ENCODE measurements at regions not wholly inside any gene's neighbourhood (a gene's known extent, or its start where the extent isn't known, plus 50 kb on each side); places are given as distances from the start of the nearest gene placed in this dataset.
"Not testable (repeated sequence)": the region's sequence is repeated elsewhere in the genome, so short reads cannot be mapped to it uniquely, and the experiment has no call there.

DNA sequence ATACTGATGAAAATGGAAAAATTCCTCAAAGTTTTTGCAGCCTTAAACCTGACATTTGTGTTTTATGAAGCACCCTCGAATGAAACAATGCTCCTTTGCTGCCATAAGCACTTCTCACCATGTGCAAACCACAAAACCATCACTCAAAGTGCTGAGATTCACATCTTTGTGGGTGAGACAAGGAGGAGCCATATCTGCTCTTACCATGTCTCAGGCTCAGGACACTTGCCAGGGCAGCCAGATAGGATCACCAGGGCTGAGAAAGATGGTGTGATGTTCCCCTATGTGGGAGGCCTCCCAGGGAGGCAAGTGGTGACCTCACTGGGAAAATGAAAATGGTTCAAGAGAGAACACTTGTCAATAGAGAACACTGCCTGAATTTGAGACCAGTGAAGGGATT lies 120.4 kb downstream of the CCDC34 start:
- peak; percentile 28 for DNase-seq (ENCODE audit: low read depth)

DNA sequence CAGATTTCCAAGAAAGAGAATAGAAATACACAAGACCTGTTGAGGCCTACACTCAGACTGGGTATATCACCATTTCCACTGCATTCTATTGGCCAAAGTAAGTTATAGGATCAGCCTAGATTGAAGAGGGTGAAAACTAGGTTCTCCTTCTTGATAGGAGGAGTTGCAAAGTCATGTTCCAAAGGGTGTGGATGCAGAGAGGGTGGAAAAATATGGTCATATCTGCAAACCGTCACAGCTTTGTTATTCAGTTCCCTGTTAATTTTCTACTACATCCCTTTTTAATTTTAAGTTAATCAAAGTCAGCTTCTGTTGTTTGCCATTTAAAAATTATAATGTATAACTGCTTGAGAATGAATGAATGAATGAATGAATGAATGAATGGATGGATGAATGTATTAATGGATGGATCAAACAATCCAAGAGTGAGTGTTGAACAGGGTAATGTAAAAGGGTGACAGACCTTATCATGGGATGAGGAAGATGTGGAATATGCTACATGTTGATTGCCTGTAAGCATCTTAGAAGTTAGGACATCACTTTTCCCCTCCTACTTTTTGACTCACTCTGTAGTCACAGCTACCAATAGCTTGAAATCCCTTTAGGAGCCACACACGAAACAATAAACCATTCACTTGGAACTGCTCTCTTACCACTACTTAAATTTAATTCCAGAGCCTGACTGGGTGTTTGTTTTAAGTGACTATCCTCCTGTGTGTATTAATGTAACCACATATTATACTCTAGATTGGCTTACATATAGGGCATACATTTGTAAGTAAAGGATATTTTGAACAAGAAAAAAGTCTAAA lies 121.5 kb downstream of the CCDC34 start:
- DNase-seq (ENCODE audit: low read depth) = peak; percentile 69

DNA sequence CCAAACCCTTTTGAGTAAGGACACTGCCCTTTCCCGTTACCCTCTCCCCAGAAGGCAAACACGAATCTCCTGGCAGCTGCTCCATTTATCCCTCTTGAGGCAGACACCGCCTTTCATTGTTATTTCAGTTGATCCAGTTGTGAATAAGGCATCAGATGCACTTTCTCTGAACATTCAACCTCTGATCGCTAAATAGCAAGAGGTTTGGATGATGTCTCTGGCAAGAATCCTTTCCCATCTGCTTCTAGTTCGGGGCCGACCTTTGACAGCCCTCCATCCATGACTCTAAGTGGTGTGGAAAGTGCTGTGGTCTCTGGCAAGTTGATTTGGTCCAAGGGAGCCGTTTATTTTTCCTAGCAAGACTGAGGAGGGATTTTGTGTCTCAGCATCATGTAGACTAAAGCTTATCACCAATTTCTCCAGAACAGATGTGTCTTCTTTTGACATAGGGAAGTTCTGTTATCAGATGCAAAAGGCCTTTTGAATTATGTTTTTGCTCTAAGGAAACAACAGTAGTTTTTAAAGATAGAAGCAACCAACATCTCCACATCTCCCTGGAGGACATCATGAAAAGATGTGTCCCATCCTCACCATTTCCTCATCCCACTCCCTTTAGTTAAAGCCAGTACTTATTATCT lies 123.6 kb downstream of the CCDC34 start:
- DNase-seq (ENCODE audit: low read depth) = no peak

DNA sequence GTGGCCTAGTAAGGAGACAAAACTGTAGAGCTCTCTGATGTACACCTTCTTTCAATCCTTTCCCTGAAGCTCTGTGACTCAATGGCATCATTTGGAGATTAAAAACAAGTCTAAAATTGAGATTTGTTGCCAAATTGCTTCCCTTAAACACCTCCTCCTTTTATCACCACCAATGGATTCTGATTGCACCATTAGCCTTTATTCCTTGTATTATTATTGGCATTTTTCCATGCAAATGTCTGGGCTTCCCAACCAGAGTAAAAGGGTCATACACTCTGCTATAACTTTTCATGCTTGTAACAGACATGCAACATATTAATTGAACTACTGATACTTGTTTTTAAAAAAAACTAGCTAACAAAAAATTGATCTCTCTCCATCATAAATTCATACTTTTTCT lies 124.2 kb downstream of the CCDC34 start:
- DNase-seq (ENCODE audit: low read depth) = no peak

DNA sequence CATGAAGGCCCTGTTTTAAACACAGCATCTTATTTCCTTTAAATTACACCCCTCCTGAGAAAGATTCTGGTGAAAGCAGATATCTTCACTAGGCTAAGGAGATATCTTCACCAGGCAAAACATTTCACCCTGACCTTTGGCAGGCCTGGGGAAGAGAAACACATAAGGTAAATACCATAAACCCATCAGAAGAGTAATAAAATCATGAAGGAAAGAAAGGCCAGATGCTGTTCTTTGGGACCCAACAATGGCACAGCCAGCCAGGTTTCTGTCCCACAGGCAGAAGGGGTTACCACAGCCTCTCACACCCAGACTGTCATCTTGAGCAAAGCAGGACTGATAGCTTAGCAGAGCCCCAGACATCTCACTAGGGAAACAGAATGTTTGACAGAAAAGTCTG lies 125.4 kb downstream of the CCDC34 start:
- no peak for DNase-seq (ENCODE audit: low read depth)

DNA sequence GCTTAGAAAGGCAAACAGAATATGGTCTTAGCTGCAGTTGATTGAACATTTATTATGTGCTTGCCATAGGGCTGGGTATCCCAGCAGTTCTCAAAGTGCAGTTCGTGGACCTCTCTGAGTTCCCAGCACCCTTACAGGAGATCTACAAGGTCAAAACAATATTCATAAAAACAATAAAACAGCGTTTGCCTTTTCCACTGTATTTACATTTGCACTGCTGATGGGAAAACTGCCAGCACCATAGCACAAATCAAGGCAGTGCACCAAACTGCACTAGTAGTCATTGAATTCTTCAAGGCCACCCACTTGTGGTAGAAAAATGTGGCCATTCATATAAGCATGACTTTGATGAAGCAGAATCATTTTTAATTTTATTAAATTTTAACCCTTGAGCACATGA lies 128.1 kb downstream of the CCDC34 start:
- no peak for DNase-seq (ENCODE audit: low read depth)

DNA sequence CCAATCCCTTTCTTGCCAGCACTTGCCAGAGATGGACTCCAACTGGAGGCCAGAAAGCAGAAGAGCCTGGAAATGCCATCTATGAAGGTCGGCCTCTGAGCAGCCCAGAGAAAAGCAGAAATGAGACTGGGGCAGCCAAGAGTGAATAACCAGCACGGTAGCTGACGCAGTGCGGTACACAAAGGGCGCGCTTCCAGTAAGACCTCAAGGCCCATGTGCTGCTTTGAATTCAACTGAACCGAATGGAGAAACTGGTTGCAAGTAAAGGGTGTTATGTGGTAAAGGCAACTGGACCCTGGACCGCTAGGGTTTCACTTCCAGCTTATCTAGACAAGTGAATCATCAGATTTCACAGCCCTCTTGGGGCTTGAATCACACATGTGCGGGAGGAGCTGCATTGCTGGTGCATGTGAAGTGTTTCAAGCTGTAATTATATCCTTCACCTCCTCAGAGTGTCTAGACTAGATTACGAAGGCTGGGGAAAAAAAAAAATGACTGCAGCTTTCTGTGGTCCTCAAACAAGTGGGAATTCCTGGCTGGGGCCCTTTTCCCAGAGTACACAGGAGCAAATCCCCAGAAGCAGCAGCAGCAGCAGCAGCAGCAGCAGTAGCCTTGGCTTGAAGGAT lies 128.9 kb downstream of the CCDC34 start:
- peak; percentile 97 for DNase-seq (ENCODE audit: low read depth)

DNA sequence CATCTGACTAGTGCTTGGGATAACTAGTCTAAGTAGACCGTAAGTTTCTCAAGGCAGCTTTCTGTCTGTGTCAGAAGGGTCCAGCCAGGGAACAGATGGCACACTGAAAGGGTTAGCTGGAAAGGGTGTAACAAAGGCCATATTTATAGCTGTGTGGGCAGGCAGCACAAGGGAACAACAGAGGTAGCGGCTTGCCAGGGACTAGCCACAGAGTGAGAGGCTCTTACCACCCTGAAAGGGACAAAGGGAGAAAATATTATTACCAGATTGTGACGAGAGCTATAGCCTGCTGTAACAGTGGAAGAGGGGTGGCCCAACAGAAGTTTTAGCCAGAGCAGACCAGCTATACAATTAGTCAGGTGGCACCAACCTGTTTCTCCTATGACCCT lies 129.4 kb downstream of the CCDC34 start:
- no peak for DNase-seq (ENCODE audit: low read depth)

DNA sequence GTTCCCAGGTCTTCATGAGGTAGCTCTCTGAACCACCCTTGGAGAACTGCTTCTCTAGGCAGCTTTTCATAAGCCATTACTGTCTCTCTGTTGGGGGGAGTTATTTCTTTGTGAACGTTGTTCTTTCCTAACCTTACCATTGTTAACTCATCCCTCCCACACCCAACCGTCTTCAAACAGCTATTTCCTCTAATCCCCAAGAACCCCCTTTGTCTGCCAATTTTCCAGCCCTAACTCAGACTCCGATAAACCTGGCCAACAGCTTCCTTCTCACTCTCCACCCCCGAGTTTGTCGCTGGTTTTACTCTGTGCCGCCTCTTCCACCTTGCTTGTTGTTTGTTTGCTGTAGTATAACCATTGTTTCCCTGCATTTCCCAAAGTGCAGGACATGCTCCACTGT lies 131.5 kb downstream of the CCDC34 start:
- no peak for DNase-seq (ENCODE audit: low read depth)

DNA sequence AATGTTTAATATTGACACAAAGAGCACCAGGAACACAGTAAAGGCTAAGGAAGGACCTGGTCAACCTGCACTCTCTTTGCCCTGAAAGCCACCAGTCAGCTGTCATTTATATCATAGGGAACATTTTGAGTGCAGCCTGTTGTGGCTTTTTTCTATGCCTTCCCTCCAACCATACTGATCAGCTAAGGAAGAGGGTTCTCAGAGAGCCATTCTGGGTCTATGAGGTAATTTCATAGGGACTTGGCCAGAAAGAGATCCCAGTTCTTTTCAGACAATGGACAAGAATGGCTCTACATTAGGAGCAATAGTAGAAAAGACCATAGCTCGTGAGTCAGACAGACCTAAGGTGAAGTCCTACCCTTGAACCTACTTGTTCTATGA lies 132.8 kb downstream of the CCDC34 start:
- no peak for DNase-seq (ENCODE audit: low read depth)

DNA sequence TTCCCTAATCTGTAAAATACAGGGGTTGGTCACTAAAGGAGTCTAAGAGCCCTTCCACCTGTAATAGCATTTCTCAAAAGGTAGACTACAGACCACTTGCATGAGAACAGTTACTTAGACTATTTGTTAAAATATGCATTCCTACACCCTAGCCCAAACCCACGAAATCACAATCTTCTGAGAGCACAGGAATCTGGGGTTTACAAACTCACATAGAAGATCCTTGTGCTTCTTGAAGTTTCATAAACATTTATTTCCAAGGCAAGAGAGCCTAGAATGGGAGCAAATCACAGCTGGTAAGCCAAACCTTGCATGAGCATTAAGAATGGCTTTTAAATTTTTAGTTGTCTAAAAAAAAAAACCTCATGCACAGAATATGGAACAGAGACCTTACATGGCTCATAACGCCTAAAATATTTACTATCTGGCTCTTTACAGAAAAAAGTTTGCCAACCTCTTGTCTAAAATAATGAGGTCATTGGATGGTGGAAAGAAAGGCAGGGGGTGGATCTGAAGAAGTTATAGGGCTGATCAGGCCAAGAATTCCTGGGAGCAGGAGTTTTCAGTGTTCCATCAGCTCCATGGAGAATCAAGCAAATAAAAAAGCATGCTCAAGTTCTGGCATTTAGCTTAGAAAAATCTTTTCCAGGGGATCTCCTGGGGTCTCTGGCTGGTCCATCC lies 133.4 kb downstream of the CCDC34 start:
- DNase-seq (ENCODE audit: low read depth) = no peak

DNA sequence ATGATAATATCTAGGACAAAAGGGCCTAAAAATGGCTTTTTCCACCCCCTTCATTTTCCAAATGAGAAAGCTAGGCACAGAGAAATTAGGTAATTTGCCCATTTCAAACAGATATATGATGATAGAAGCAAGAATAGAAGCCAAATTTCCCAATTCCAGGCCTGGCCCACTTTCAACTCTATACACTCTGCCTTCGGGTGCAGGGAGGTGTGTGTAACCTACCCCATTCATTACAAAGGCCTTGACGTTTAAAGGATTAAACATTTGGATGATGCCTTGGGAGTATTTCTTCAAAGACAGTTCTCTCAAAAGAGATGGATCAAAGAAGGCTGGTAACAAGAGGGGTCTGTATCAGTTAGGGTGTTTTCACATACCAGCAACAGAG lies 134.1 kb downstream of the CCDC34 start:
- DNase-seq (ENCODE audit: low read depth) = no peak

DNA sequence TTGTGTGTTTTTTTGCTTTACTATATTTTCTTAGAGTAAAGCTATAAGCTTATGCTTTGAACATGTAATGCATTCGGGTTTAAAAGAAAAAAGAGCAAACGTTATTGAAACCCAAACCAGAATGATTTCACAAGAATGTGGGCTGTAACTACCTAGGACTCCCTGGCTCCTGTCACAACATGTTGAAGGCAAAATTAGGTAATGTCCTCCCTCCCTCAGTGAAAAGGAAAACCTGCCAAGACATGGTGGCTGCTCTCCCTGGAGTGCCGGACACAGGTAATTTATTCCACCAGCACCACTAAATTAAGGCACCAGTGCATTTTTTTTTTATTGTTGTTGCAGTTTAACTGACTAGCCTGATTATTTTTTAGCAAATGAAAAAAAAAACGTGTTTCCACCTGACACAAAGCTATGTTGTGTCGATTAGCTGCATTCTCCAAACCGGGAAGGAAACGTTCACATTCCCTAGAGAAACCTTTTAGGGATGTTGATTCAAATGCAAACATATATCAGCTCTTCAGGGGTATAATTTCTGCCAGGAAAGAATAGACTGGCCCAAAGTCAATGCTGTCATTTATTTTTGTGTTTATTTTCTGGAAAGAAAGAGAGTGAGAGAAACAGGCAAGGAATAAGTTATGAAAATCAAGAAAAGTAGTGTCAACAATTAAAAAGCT lies 134.6 kb downstream of the CCDC34 start:
- no peak for DNase-seq (ENCODE audit: low read depth)

DNA sequence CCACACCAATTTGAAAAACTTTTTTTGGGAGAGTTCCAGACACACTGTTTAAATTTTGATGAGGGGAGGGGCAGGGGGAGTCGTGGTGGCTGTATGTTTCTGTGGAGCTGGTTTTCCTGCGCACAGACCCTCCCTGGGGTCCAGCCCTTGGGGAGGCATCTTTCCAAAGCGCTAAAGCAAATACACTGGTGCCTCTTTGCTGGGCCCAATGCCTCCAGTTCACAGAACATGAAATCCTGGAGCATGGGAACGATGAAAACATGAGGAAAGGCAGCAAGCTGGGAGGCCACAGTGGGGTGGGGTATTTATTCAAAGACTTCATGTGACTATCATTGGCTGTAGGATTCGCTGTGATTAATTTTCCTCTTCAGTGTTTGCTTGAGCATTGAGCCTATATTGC lies 135.3 kb downstream of the CCDC34 start:
- DNase-seq (ENCODE audit: low read depth) = no peak

DNA sequence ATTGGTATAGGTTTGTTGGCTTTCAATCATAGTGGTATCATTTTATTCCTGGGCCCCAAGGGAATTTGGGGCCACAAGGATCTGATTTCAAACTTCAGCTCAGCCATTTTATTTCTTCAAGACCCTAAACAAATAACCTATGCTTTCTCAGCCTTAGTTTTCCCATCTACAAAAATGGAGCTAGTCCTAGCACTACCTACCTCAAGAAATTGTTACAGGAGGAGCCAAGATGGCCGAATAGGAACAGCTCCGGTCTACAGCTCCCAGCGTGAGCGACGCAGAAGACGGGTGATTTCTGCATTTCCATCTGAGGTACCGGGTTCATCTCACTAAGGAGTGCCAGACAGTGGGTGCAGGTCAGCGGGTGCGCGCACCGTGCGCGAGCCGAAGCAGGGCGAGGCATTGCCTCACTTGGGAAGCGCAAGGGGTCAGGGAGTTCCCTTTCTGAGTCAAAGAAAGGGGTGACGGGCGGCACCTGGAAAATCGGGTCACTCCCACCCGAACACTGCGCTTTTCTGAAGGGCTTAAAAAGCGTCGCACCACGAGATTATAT lies 143.5 kb downstream of the CCDC34 start:
- not testable (repeated sequence) for DNase-seq (ENCODE audit: low read depth)

DNA sequence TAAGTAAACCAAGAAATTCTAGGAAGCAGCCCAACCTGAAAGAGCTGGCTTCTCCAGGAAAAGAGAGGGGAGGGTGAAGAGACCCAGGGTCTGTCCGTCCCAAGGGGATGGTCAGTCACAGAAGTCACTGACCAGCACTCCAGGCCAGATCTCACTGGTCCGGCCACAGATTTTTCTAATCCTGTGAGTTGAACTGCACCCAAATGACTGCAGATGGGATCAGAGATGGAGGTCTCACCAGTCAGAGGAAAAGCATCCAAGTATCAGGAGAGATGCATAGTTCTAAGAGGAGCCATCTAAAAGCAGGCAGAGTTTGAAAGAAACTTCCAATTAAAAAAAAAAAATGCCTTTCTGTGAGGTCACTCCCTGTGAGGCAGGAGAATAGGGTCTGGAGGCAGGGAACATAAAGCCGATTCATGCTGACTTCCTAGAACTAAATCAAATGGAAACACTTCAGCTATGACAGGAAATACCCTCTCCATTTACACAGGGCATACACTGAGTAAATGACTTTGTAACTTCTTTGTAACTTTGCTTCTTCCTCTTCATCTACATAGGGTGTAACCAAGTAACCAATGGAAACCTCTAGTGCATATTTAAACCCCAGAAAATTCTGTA lies 144.5 kb downstream of the CCDC34 start:
- peak; percentile 68 for DNase-seq (ENCODE audit: low read depth)

DNA sequence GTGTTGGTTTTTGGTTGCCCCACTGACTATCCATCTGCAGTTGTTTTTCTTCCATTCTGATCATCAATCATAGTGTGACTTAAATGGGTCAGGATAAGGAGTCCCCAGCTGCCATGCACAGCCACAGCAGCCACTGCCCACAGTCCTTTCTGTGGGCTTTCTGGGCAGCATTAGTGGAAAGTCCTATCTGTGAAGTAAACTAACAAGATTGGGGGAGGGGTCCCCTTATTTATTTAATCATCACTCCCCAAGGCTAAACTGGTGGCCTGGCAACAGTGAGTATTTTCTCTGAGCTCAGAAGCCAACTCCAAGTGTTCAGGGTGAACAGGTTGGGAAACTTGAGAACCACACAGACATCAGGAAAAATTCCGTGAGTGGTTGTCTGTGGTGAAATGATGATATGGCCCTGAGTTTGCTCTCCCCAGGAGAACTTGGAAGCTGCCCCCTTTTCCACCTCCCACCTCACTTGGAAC lies 145.0 kb downstream of the CCDC34 start:
- peak; percentile 84 for DNase-seq (ENCODE audit: low read depth)

DNA sequence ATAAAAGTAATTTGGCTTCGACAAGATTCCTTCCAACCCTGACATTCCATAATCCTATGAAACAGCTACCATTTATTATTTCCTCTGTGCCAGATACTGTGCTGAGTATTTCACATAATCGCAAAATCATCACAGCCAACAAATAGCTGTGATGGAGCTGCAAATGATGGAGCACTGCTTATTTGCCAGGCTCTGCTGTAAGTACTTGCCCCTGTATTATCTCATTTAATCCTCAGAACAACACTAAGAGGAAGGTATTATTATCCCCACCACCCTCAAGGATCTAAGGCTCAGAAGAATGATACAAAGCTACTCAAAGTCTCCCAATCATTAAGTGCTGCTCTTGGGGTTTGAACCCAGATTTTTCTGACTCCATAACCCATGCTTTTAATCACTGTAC lies 145.5 kb downstream of the CCDC34 start:
- no peak for DNase-seq (ENCODE audit: low read depth)

DNA sequence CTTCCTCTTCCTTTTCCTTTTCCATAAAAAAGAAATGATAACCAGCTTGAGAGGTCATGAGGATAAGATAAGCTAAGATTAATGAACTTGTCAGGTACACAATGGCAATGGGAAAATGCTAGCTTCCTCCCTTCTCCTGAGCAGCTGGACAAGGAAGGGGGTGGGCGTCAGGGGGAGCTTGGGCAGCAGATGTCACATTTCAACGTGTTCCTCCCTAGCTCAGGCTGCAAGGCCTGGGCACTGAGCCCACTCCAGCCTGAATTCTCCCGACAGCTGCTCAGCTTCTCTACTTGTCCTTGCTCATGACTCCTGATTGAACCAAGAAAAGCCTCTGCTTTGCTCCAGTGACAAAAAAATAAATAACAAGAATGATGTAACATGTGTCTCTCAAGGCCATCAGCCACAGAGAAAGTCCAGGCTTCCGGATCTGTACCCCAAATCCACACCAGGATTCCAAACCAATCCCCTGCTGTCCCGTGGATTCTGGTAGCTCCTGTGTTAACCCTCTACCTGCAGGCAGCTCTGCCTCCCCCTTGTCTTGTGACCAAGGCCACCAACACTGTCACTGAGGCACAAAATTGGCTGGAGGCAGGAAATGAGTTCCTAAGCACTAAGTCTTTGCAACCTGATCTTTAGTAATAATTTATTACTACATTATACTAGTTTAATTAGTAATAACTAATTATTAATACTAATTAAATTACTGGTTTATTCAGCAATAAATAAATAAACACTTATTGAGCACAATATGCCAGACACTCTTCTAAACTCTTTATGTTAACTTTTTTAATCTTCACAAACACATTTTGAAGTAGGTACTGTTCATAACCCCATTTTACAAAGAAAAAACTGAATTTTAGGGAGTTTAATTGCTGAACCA lies 146.5 kb downstream of the CCDC34 start:
- DNase-seq (ENCODE audit: low read depth) = peak; percentile 41

Data from iris pigment epithelial cell (primary cell).